ENCODE measurements at regions not wholly inside any gene's neighbourhood (a gene's known extent, or its start where the extent isn't known, plus 50 kb on each side); places are given as distances from the start of the nearest gene placed in this dataset.

GRCh38 chr2:41736105-41736567 lies 311.7 kb upstream of the PKDCC start:
- no peak for DNase-seq

GRCh38 chr2:41736586-41736985 lies 311.2 kb upstream of the PKDCC start:
- DNase-seq, result no peak

GRCh38 chr2:41737888-41738287 lies 309.9 kb upstream of the PKDCC start:
- DNase-seq, result no peak

- DNase-seq, result no peak
Measured at GRCh38 chr2:41741951-41742595, 305.7 kb upstream of the PKDCC start.

GRCh38 chr2:41743324-41743723 lies 304.5 kb upstream of the PKDCC start:
- DNase-seq, result no peak

GRCh38 chr2:41750829-41751228 lies 297.0 kb upstream of the PKDCC start:
- no peak for DNase-seq

GRCh38 chr2:41759880-41760279 lies 287.9 kb upstream of the PKDCC start:
- no peak for DNase-seq

- no peak for DNase-seq
Measured at GRCh38 chr2:41763141-41763540, 284.7 kb upstream of the PKDCC start.

- no peak for DNase-seq
Measured at GRCh38 chr2:41764131-41764530, 283.7 kb upstream of the PKDCC start.

- DNase-seq, result no peak
Measured at GRCh38 chr2:41764919-41765318, 282.9 kb upstream of the PKDCC start.

- no peak for DNase-seq
Measured at GRCh38 chr2:41768310-41768709, 279.5 kb upstream of the PKDCC start.

- DNase-seq, result no peak
Measured at GRCh38 chr2:41771710-41772109, 276.1 kb upstream of the PKDCC start.

GRCh38 chr2:41772697-41773096 lies 275.1 kb upstream of the PKDCC start:
- DNase-seq, result no peak

- no peak for DNase-seq
Measured at GRCh38 chr2:41774011-41774605, 273.7 kb upstream of the PKDCC start.

- no peak for DNase-seq
Measured at GRCh38 chr2:41775366-41776025, 272.3 kb upstream of the PKDCC start.

- no peak for DNase-seq
Measured at GRCh38 chr2:41779888-41780287, 267.9 kb upstream of the PKDCC start.

GRCh38 chr2:41782306-41783158 lies 265.3 kb upstream of the PKDCC start:
- peak in 1 of 2 donors; percentile 35 for DNase-seq

- no peak for DNase-seq
Measured at GRCh38 chr2:41784496-41784895, 263.3 kb upstream of the PKDCC start.

- DNase-seq, result no peak
Measured at GRCh38 chr2:41785251-41786022, 262.4 kb upstream of the PKDCC start.

GRCh38 chr2:41791523-41791922 lies 256.3 kb upstream of the PKDCC start:
- no peak for DNase-seq

GRCh38 chr2:41803361-41803760 lies 244.5 kb upstream of the PKDCC start:
- DNase-seq, result no peak

GRCh38 chr2:41806286-41806685 lies 241.5 kb upstream of the PKDCC start:
- no peak for DNase-seq

- DNase-seq, result no peak
Measured at GRCh38 chr2:41821167-41821566, 226.7 kb upstream of the PKDCC start.
